ENCODE measurements at regions not wholly inside any gene's neighbourhood (a gene's known extent, or its start where the extent isn't known, plus 50 kb on each side); places are given as distances from the start of the nearest gene placed in this dataset.

DNA sequence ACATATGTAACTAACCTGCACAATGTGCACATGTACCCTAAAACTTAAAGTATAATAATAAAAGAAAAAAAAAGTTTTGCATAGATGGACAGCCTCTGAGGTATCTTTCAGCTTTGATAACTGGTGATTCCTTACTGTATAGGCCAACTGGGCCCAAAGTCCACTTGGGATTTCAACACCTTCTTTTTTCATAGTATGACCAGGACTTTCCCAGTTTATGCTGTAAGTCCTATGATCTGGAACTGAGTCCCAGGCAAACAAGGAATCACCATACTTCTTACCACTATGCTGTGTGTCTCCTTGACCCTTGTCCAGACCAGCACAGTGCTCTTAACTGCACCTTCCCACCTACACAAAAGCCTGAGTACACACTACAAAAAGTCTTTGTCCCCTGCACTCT lies 205.1 kb upstream of the RBBP8 start:
- TF ChIP-seq POLR2AphosphoS5 (IDR thresholded peaks at IDR 0.05) (no peak), EZH2 (IDR thresholded peaks at IDR 0.05; ENCODE audit: borderline replicate concordance, insufficient read depth, low read length, poor library complexity, severe bottlenecking) (no peak), TAF1 (IDR thresholded peaks at IDR 0.05; ENCODE audit: low read depth) (no peak), RAD21 (conservative IDR thresholded peaks at IDR 0.05) (no peak), MXI1 (conservative IDR thresholded peaks at IDR 0.05; ENCODE audit: poor library complexity, severe bottlenecking) (no peak), SMC3 (conservative IDR thresholded peaks at IDR 0.05; ENCODE audit: poor library complexity) (no peak), EP300 (conservative IDR thresholded peaks at IDR 0.05; ENCODE audit: poor library complexity, severe bottlenecking) (no peak)
- TF ChIP-seq, protein P1, sequence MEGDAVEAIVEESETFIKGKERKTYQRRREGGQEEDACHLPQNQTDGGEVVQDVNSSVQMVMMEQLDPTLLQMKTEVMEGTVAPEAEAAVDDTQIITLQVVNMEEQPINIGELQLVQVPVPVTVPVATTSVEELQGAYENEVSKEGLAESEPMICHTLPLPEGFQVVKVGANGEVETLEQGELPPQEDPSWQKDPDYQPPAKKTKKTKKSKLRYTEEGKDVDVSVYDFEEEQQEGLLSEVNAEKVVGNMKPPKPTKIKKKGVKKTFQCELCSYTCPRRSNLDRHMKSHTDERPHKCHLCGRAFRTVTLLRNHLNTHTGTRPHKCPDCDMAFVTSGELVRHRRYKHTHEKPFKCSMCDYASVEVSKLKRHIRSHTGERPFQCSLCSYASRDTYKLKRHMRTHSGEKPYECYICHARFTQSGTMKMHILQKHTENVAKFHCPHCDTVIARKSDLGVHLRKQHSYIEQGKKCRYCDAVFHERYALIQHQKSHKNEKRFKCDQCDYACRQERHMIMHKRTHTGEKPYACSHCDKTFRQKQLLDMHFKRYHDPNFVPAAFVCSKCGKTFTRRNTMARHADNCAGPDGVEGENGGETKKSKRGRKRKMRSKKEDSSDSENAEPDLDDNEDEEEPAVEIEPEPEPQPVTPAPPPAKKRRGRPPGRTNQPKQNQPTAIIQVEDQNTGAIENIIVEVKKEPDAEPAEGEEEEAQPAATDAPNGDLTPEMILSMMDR (IDR thresholded peaks at IDR 0.05; ENCODE audit: poor library complexity, severe bottlenecking), result no peak
- TF ChIP-seq, protein P2, sequence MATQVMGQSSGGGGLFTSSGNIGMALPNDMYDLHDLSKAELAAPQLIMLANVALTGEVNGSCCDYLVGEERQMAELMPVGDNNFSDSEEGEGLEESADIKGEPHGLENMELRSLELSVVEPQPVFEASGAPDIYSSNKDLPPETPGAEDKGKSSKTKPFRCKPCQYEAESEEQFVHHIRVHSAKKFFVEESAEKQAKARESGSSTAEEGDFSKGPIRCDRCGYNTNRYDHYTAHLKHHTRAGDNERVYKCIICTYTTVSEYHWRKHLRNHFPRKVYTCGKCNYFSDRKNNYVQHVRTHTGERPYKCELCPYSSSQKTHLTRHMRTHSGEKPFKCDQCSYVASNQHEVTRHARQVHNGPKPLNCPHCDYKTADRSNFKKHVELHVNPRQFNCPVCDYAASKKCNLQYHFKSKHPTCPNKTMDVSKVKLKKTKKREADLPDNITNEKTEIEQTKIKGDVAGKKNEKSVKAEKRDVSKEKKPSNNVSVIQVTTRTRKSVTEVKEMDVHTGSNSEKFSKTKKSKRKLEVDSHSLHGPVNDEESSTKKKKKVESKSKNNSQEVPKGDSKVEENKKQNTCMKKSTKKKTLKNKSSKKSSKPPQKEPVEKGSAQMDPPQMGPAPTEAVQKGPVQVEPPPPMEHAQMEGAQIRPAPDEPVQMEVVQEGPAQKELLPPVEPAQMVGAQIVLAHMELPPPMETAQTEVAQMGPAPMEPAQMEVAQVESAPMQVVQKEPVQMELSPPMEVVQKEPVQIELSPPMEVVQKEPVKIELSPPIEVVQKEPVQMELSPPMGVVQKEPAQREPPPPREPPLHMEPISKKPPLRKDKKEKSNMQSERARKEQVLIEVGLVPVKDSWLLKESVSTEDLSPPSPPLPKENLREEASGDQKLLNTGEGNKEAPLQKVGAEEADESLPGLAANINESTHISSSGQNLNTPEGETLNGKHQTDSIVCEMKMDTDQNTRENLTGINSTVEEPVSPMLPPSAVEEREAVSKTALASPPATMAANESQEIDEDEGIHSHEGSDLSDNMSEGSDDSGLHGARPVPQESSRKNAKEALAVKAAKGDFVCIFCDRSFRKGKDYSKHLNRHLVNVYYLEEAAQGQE (IDR thresholded peaks at IDR 0.05; ENCODE audit: borderline replicate concordance), result no peak

Data from neural cell (in vitro differentiated cells).